ENCODE measurements at regions not wholly inside any gene's neighbourhood (a gene's known extent, or its start where the extent isn't known, plus 50 kb on each side); places are given as distances from the start of the nearest gene placed in this dataset.

- Histone ChIP-seq H3K9ac (replicated peaks; ENCODE audit: extremely low read depth, insufficient read depth, low read length) (no peak overlapping the region), H2AFZ (ENCODE audit: low read depth, low read length) (no peak overlapping the region), H3K9me1 (replicated peaks; ENCODE audit: control insufficient read depth, extremely low read depth, insufficient read depth, low read length) (no peaks in the 10 kb centered on the region), H3K27ac (ENCODE audit: insufficient read depth, low read depth, low read length) (peak overlapping the region; percentile 15), H3K4me2 (ENCODE audit: insufficient read depth, low read length) (peak overlapping the region; percentile 46), H3K4me1 (ENCODE audit: control insufficient read depth, extremely low read depth, insufficient read depth, low read length) (peaks cover 18% of the 10 kb centered on the region), H3K79me2 (ENCODE audit: control insufficient read depth, insufficient read depth, low read length) (no peaks in the 10 kb centered on the region), H4K20me1 (replicated peaks; ENCODE audit: control insufficient read depth, extremely low read depth, insufficient read depth, low read length) (no peaks in the 10 kb centered on the region), H3K36me3 (ENCODE audit: control insufficient read depth in 2 of 2, extremely low read depth in 1 of 2, insufficient read depth in 2 of 2, low read length in 2 of 2) (no peaks in the 10 kb centered on the region), H3K27me3 (ENCODE audit: control insufficient read depth in 2 of 2, insufficient read depth in 2 of 2, low read length in 2 of 2) (no peaks in the 10 kb centered on the region), H3K9me3 (replicated peaks; ENCODE audit: control insufficient read depth, insufficient read depth, low read length) (no peaks in the 10 kb centered on the region), H3K4me3 (replicated peaks in 1 of 3; ENCODE audit: insufficient read depth in 1 of 3, low read depth in 1 of 3, low read length in 3 of 3) (no peak overlapping the region)
- FAIRE-seq (peak; percentile 94), DNase-seq (ENCODE audit: low read depth, low spot score) (peak; percentile 72)
- intact Hi-C loops (cut with micrococcal nuclease) (no loop called here), dilution Hi-C loops (cut with MboI; ENCODE audit: extremely low pct_ligation_motif_present, low sequenced_read_pairs) (no loop called here)
- TF ChIP-seq, protein P1, sequence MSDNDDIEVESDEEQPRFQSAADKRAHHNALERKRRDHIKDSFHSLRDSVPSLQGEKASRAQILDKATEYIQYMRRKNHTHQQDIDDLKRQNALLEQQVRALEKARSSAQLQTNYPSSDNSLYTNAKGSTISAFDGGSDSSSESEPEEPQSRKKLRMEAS (IDR thresholded peaks at IDR 0.05; ENCODE audit: insufficient read depth, insufficient read length) = no peak
- TF ChIP-seq GATA2 (IDR thresholded peaks at IDR 0.05; ENCODE audit: insufficient read depth, insufficient read length, low read depth, low read length) (peak; percentile 54), FOS (IDR thresholded peaks at IDR 0.05; ENCODE audit: borderline replicate concordance, insufficient read depth, low read length) (peak; percentile 90), POLR2A (IDR thresholded peaks at IDR 0.05; ENCODE audit: low read depth, low read length) (no peak), JUN (IDR thresholded peaks at IDR 0.05; ENCODE audit: borderline replicate concordance, insufficient read depth, insufficient read length, low read depth) (peak; percentile 42), MYC (IDR thresholded peaks at IDR 0.05; ENCODE audit: low read depth, low read length) (no peak), EZH2 (IDR thresholded peaks at IDR 0.05; ENCODE audit: borderline replicate concordance, low read depth, low read length, severe bottlenecking) (no peak), CTCF (IDR thresholded peaks at IDR 0.05; ENCODE audit: extremely low read depth in 1 of 2, insufficient read depth in 1 of 2, low read depth in 1 of 2, low read length in 2 of 2) (no peak), POLR2AphosphoS5 (IDR thresholded peaks at IDR 0.05; ENCODE audit: insufficient read depth, low read depth, low read length) (peak; percentile 46)
- BruUV-seq (replicated peaks) = no TSS peak
- CTCF ChIA-PET = interaction anchor here (1.1 to 3.0 kb wide), 6 partner anchors 10 to 221 kb away, joined by 3 to 22 read pairs (median 7); no protein-coding TSS in a partner anchor
- POLR2A ChIA-PET = interaction anchor here (0.6 to 1.1 kb wide), 2 partner anchors 15 to 296 kb away, joined by 3 read pairs; no protein-coding TSS in a partner anchor
Observed at GRCh38 chr5:17154211-17154996, 63.0 kb upstream of the BASP1 start.

All from endothelial cell of umbilical vein (primary cell).